ENCODE measurements at regions not wholly inside any gene's neighbourhood (a gene's known extent, or its start where the extent isn't known, plus 50 kb on each side); places are given as distances from the start of the nearest gene placed in this dataset.

DNA sequence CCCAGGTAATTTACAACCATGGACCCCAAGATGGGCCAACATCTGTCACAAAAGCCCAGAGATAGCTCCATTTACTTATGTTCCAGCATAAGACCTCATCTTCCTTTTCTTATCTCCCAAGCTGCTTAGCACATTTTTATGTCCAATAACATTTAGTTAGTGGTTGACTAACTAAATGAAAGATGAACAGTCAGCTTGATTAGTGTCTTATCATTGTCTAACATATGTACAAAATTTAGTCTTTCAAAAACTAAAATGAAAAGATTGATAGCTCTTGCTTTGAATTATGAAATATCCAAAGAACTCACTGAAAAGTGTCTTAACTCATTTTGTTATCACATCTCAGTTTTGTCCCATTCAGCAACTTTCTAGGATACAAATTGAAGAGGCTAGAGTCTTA lies 163.1 kb upstream of the EGLN3 start:
- TF ChIP-seq, protein P1, sequence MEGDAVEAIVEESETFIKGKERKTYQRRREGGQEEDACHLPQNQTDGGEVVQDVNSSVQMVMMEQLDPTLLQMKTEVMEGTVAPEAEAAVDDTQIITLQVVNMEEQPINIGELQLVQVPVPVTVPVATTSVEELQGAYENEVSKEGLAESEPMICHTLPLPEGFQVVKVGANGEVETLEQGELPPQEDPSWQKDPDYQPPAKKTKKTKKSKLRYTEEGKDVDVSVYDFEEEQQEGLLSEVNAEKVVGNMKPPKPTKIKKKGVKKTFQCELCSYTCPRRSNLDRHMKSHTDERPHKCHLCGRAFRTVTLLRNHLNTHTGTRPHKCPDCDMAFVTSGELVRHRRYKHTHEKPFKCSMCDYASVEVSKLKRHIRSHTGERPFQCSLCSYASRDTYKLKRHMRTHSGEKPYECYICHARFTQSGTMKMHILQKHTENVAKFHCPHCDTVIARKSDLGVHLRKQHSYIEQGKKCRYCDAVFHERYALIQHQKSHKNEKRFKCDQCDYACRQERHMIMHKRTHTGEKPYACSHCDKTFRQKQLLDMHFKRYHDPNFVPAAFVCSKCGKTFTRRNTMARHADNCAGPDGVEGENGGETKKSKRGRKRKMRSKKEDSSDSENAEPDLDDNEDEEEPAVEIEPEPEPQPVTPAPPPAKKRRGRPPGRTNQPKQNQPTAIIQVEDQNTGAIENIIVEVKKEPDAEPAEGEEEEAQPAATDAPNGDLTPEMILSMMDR (IDR thresholded peaks at IDR 0.05), result no peak
- TF ChIP-seq EZH2 (IDR thresholded peaks at IDR 0.05) (no peak), EZH2phosphoT487 (IDR thresholded peaks at IDR 0.05) (no peak)
